ENCODE measurements at regions not wholly inside any gene's neighbourhood (a gene's known extent, or its start where the extent isn't known, plus 50 kb on each side); places are given as distances from the start of the nearest gene placed in this dataset.

GRCh38 chr14:71492346-71492745, 439.9 kb upstream of the RGS6 start:
- peaks cover 79% of the 10 kb centered on the region for H3K79me2 ChIP-seq (replicated peaks; ENCODE audit: insufficient read depth)

GRCh38 chr14:71497645-71498086, 434.6 kb upstream of the RGS6 start:
- H3K27ac Mint-ChIP-seq: no peak overlapping the region
- Histone ChIP-seq H3K27me3 (ENCODE audit: insufficient read depth) (no peaks in the 10 kb centered on the region), H3K79me2 (replicated peaks; ENCODE audit: insufficient read depth) (peaks cover 73% of the 10 kb centered on the region), H3F3A (replicated peaks; ENCODE audit: low read depth) (no peaks in the 10 kb centered on the region), H3K27ac (ENCODE audit: low read depth) (no peak overlapping the region), H3K36me3 (ENCODE audit: insufficient read depth) (no peaks in the 10 kb centered on the region), H2AFZ (no peak overlapping the region), H4K20me1 (replicated peaks; ENCODE audit: insufficient read depth) (no peaks in the 10 kb centered on the region), H3K4me2 (no peak overlapping the region), H3K9me2 (ENCODE audit: insufficient read depth) (no peaks in the 10 kb centered on the region), H3K4me1 (ENCODE audit: insufficient read depth) (peaks cover 4% of the 10 kb centered on the region), H3K4me3 (no peak overlapping the region)
- no peak overlapping the region for H3K4me3 Mint-ChIP-seq
- H3K9me3 Mint-ChIP-seq: no peaks in the 10 kb centered on the region
- DNase-seq (ENCODE audit: low spot score): no peak
- peaks cover 13% of the 10 kb centered on the region for H3K4me1 Mint-ChIP-seq
- H3K27me3 Mint-ChIP-seq (ENCODE audit: insufficient read depth, low read depth, poor library complexity): peaks cover 7% of the 10 kb centered on the region
- no peak for ATAC-seq
- 0 out of 3 replicates have a peak, but pooled peaks cover 5% of the 10 kb centered on the region for H3K36me3 Mint-ChIP-seq (ENCODE audit: low read depth)
- TF ChIP-seq EZH2phosphoT487 (IDR thresholded peaks at IDR 0.05; ENCODE audit: unreplicated experiment) (no peak), STAT1 (IDR thresholded peaks at IDR 0.05; ENCODE audit: unreplicated experiment) (no peak), EZH2 (IDR thresholded peaks at IDR 0.05; ENCODE audit: low read depth, unreplicated experiment) (no peak), ZNF331 (CRISPR knock-in tag; IDR thresholded peaks at IDR 0.05; ENCODE audit: low read depth) (no peak), ZNF114 (CRISPR knock-in tag; IDR thresholded peaks at IDR 0.05) (no peak), ZNF462 (CRISPR knock-in tag; IDR thresholded peaks at IDR 0.05) (no peak), JUNB (IDR thresholded peaks at IDR 0.05; ENCODE audit: unreplicated experiment) (no peak), CTCF (conservative IDR thresholded peaks at IDR 0.05; ENCODE audit: low read depth in 2 of 2) (no peak)

More at GRCh38 chr14:71492346-71492745, 439.9 kb upstream of the RGS6 start:
- Mint-ChIP-seq H3K36me3 (ENCODE audit: low read depth) (0 out of 3 replicates have a peak, but pooled peaks cover 5% of the 10 kb centered on the region), H3K27ac (peak overlapping the region; percentile 33), H3K9me3 (no peaks in the 10 kb centered on the region), H3K4me3 (no peak overlapping the region), H3K27me3 (ENCODE audit: insufficient read depth, low read depth, poor library complexity) (peaks cover 4% of the 10 kb centered on the region), H3K4me1 (peaks cover 29% of the 10 kb centered on the region)
- Histone ChIP-seq H3K27ac (ENCODE audit: low read depth) (no peak overlapping the region), H2AFZ (no peak overlapping the region), H3K36me3 (ENCODE audit: insufficient read depth) (no peaks in the 10 kb centered on the region), H3F3A (replicated peaks; ENCODE audit: low read depth) (no peaks in the 10 kb centered on the region), H4K20me1 (replicated peaks; ENCODE audit: insufficient read depth) (no peaks in the 10 kb centered on the region), H3K4me2 (no peak overlapping the region), H3K4me1 (ENCODE audit: insufficient read depth) (peaks cover 6% of the 10 kb centered on the region; the same call in 1 of the 2 replicates), H3K4me3 (no peak overlapping the region), H3K9me2 (ENCODE audit: insufficient read depth) (peaks cover 1% of the 10 kb centered on the region; the same call in 1 of the 2 replicates), H3K27me3 (ENCODE audit: insufficient read depth) (no peaks in the 10 kb centered on the region)
- ATAC-seq (no peak), DNase-seq (ENCODE audit: low spot score) (no peak)
- TF ChIP-seq CTCF (conservative IDR thresholded peaks at IDR 0.05; ENCODE audit: low read depth in 2 of 2): no peak

All from GM23338 (cell line).